Gastrocnemius medialis (tissue), 4 donors: ENCODE measurements at regions not wholly inside any gene's neighbourhood (a gene's known extent, or its start where the extent isn't known, plus 50 kb on each side); places are given as distances from the start of the nearest gene placed in this dataset.

ENCODE experiments used
- POLR2A ChIP-seq, 2 donors: fragments of 450-650 bp; IDR thresholded peaks; one replicate each; pipeline ENCODE4 v1.6.1; 2017; ENCODE audit warnings: antibody characterized with exemption in 2 of 2, mild to moderate bottlenecking in 2 of 2, moderate library complexity in 2 of 2
- TF ChIP-seq, protein P1 (sequence below), 5 experiments: fragments of 450-650 bp in 3 of 5; fragments of 200-600 bp in 2 of 5; sonication (generic) in 2 of 5; IDR thresholded peaks in 4 of 5; conservative IDR thresholded peaks in 1 of 5; 1 replicate in 4 of 5; 2 replicates in 1 of 5; pipeline ENCODE4 v1.5.1; 2016 to 2019; ENCODE audit warnings: antibody characterized with exemption in 5 of 5, mild to moderate bottlenecking in 3 of 5, moderate library complexity in 3 of 5

DNA sequence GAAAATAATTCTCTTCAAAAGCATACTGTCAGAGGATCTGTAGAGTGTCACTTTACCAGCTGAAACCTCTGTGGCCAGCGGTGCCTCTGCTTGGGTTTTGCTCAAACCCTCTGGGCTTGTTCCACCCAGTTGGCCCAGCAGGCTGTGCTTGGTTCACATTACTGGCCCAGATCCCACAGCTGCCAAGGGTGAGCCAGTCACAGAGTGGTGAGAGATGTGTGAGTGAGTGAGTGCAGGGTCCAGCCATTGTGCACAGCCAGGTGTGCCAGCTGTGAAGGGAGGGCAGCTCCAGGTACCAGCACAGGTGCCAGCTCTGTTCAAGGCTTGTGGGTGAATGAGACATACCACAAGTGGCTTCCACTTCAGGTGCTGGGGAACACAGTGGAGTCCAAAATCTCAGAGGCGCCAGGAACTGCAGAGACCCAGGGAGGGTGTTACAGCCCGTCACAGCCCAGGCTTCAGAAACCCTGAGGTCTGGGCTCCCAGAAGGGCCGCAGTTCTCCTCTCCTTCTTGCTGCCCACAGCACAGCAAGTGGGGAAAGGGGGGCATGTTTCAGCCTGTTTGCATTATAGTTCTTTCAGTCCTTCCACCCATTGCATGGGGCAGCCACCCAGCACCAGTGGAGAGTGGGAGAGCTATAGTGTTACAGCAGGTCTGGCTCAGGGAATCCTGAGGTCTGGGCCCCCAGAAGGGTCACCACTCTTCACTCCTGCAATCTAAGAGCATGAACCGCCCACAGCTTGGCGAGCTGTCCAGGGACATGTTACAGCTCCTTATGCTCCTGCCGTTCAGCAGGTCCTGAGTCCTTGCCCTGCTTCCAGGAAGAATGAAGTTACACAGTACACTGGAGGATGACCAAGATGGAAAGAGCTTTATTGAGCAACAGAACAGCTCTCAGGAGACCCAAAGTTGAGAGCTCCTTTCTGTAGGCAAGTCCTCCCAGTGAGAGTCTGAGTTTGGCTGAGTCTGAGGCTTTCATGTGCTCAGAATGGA lies 931.7 kb upstream of the SORCS1 start:
- TF ChIP-seq POLR2A (IDR thresholded peaks at IDR 0.05) = no peak
- TF ChIP-seq, protein P1, sequence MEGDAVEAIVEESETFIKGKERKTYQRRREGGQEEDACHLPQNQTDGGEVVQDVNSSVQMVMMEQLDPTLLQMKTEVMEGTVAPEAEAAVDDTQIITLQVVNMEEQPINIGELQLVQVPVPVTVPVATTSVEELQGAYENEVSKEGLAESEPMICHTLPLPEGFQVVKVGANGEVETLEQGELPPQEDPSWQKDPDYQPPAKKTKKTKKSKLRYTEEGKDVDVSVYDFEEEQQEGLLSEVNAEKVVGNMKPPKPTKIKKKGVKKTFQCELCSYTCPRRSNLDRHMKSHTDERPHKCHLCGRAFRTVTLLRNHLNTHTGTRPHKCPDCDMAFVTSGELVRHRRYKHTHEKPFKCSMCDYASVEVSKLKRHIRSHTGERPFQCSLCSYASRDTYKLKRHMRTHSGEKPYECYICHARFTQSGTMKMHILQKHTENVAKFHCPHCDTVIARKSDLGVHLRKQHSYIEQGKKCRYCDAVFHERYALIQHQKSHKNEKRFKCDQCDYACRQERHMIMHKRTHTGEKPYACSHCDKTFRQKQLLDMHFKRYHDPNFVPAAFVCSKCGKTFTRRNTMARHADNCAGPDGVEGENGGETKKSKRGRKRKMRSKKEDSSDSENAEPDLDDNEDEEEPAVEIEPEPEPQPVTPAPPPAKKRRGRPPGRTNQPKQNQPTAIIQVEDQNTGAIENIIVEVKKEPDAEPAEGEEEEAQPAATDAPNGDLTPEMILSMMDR (IDR thresholded peaks at IDR 0.05 in 4 of 5, conservative IDR thresholded peaks at IDR 0.05 in 1 of 5) = no peak
